SK-N-SH (cell line): ENCODE measurements at regions not wholly inside any gene's neighbourhood (a gene's known extent, or its start where the extent isn't known, plus 50 kb on each side); places are given as distances from the start of the nearest gene placed in this dataset.

Experiments
- CTCF ChIA-PET: fragments of 300-600, 350-600 bp; formaldehyde crosslinking; extraction: SDS; loops from one replicate; lab custom pipeline; 2021; lab: Yijun Ruan, JAX
- POLR2A ChIA-PET: fragments of 350-600 bp; sonication (Branson Sonifier 250); formaldehyde crosslinking; extraction: SDS; loops from one replicate; lab custom pipeline; 2020; ENCODE audit warnings: antibody characterized with exemption, inconsistent platforms; lab: Yijun Ruan, JAX
- DNase-seq: peaks from one replicate; pipeline ENCODE4 v3.0.0; 2012
- H2AFZ ChIP-seq: fragments of 200-600 bp; sonication (generic); 2 replicates; pipeline ENCODE4 v1.8.1; 2016; ENCODE audit warnings: antibody characterized with exemption, mild to moderate bottlenecking, low read depth
- H3F3A ChIP-seq: fragments of 200-600 bp; sonication (generic); replicated peaks from 2 replicates; pipeline ENCODE3; 2016; ENCODE audit warnings: antibody characterized with exemption, mild to moderate bottlenecking; ENCODE audit not compliant: insufficient read depth
- H3K27ac ChIP-seq, 2 experiments: fragments of 200-500 bp in 1 of 2; fragments of 200-600 bp in 1 of 2; sonication (Bioruptor generic) in 1 of 2; sonication (generic), shearing (Covaris generic) in 1 of 2; 2 replicates each; pipeline versions ENCODE4 v1.5.1 to v1.6.1; 2014 to 2016; ENCODE audit warnings: low read depth in 2 of 2, inconsistent platforms in 1 of 2, low read length in 1 of 2, mild to moderate bottlenecking in 1 of 2, mixed read lengths in 1 of 2
- H3K27me3 ChIP-seq: fragments of 200-600 bp; sonication (generic), shearing (Covaris generic); 2 replicates; pipeline ENCODE4 v1.6.1; 2016; ENCODE audit warnings: mixed run types; ENCODE audit not compliant: insufficient read depth
- H3K36me3 ChIP-seq, 2 experiments: fragments of 200-500 bp in 1 of 2; fragments of 200-600 bp in 1 of 2; sonication (Bioruptor generic) in 1 of 2; sonication (generic) in 1 of 2; replicated peaks in 1 of 2; 2 replicates each; pipeline versions ENCODE3 to v1.5.1; 2014 to 2016; ENCODE audit warnings: low read length in 1 of 2, mild to moderate bottlenecking in 1 of 2; ENCODE audit not compliant: insufficient read depth in 2 of 2, control insufficient read depth in 1 of 2
- H3K4me1 ChIP-seq, 2 experiments: fragments of 200-500 bp in 1 of 2; fragments of 200-600 bp in 1 of 2; sonication (Bioruptor generic) in 1 of 2; sonication (generic), shearing (Covaris generic) in 1 of 2; 2 replicates each; pipeline versions ENCODE4 v1.5.1 to v1.6.1; 2014 to 2016; ENCODE audit warnings: low read depth in 1 of 2, low read length in 1 of 2, mixed run types in 1 of 2; ENCODE audit not compliant: insufficient read depth in 2 of 2, control insufficient read depth in 1 of 2
- H3K4me2 ChIP-seq: fragments of 200-600 bp; sonication (generic), shearing (Covaris generic); 2 replicates; pipeline ENCODE4 v1.6.1; 2017; ENCODE audit warnings: mixed run types
- H3K4me3 ChIP-seq, 2 experiments: fragments of 200-500 bp in 1 of 2; fragments of 200-600 bp in 1 of 2; sonication (Bioruptor generic) in 1 of 2; sonication (generic), shearing (Covaris generic) in 1 of 2; 2 replicates each; pipeline versions ENCODE4 v1.5.1 to v1.8.1; 2014 to 2016; ENCODE audit warnings: low read depth in 2 of 2, inconsistent platforms in 1 of 2, low read length in 1 of 2, mild to moderate bottlenecking in 1 of 2, mixed read lengths in 1 of 2, moderate library complexity in 1 of 2
- H3K79me2 ChIP-seq: fragments of 200-600 bp; sonication (generic); 2 replicates; pipeline ENCODE4 v1.8.1; 2017; ENCODE audit warnings: mild to moderate bottlenecking; ENCODE audit not compliant: insufficient read depth
- H3K9ac ChIP-seq: fragments of 200-600 bp; sonication (generic); 2 replicates; pipeline ENCODE4 v1.6.1; 2017; ENCODE audit warnings: mixed run types
- H3K9me2 ChIP-seq: fragments of 200-600 bp; sonication (generic); 2 replicates; pipeline ENCODE4 v1.6.1; 2017; ENCODE audit warnings: mixed run types
- H3K9me3 ChIP-seq: fragments of 200-600 bp; sonication (generic); 2 replicates; pipeline ENCODE4 v1.6.1; 2017; ENCODE audit warnings: mixed run types, mild to moderate bottlenecking, moderate library complexity
- H4K20me1 ChIP-seq: fragments of 200-600 bp; sonication (generic); 2 replicates; pipeline ENCODE4 v1.6.1; 2017; ENCODE audit warnings: mild to moderate bottlenecking, mixed run types; ENCODE audit not compliant: insufficient read depth
- EP300 ChIP-seq, 2 experiments: IDR thresholded peaks; 2 replicates each; pipeline versions ENCODE4 v1.4.0 to v1.6.1; 2012; ENCODE audit warnings: borderline replicate concordance in 1 of 2, low read depth in 1 of 2, low read length in 1 of 2
- EZH2phosphoT487 ChIP-seq: fragments of 200-600 bp; sonication (generic); IDR thresholded peaks from 2 replicates; pipeline ENCODE4 v1.6.1; 2017; ENCODE audit warnings: low read depth, mixed run types, mild to moderate bottlenecking, antibody characterized with exemption, moderate library complexity, borderline replicate concordance
- FOXM1 ChIP-seq: IDR thresholded peaks from 2 replicates; pipeline ENCODE4 v1.4.0; 2012; ENCODE audit warnings: low read depth, mild to moderate bottlenecking
- GABPA ChIP-seq: IDR thresholded peaks from 2 replicates; pipeline ENCODE4 v1.4.0; 2012; ENCODE audit warnings: low read depth, mild to moderate bottlenecking
- GATA2 ChIP-seq: sonication (generic); formaldehyde crosslinking; IDR thresholded peaks from 2 replicates; pipeline ENCODE4 v1.5.0; 2020; ENCODE audit warnings: mild to moderate bottlenecking, missing genetic modification reagents
- JUND ChIP-seq: IDR thresholded peaks from 2 replicates; pipeline ENCODE4 v1.4.0; 2012
- MEF2A ChIP-seq: IDR thresholded peaks from 2 replicates; pipeline ENCODE4 v1.4.0; 2012; ENCODE audit warnings: low read depth, borderline replicate concordance
- MXI1 ChIP-seq: IDR thresholded peaks from 2 replicates; pipeline ENCODE4 v1.6.1; 2012; ENCODE audit warnings: mild to moderate bottlenecking, low read depth, low read length, improper control_type of control experiment
- NFIC ChIP-seq: IDR thresholded peaks from 2 replicates; pipeline ENCODE4 v1.4.0; 2012; ENCODE audit warnings: borderline replicate concordance
- RAD21 ChIP-seq: IDR thresholded peaks from 2 replicates; pipeline ENCODE4 v1.6.1; 2012; ENCODE audit warnings: mild to moderate bottlenecking, low read length
- RCOR1 ChIP-seq: fragments of 150-350 bp; IDR thresholded peaks from 2 replicates; pipeline ENCODE4 v1.6.1; 2017; ENCODE audit warnings: antibody characterized with exemption, low read length
- RFX5 ChIP-seq: IDR thresholded peaks from 2 replicates; pipeline ENCODE4 v1.6.1; 2012; ENCODE audit warnings: mild to moderate bottlenecking, improper control_type of control experiment, low read length
- RXRA ChIP-seq: IDR thresholded peaks from 2 replicates; pipeline ENCODE4 v1.4.0; 2012; ENCODE audit warnings: low read depth, mild to moderate bottlenecking, borderline replicate concordance
- SIN3A ChIP-seq: IDR thresholded peaks from 2 replicates; pipeline ENCODE4 v1.6.1; 2012; ENCODE audit warnings: low read depth, mild to moderate bottlenecking, low read length, moderate library complexity, borderline replicate concordance
- SMC3 ChIP-seq: IDR thresholded peaks from 2 replicates; pipeline ENCODE4 v1.6.1; 2012; ENCODE audit warnings: low read depth, low read length, improper control_type of control experiment
- TAF1 ChIP-seq: IDR thresholded peaks from 2 replicates; pipeline ENCODE4 v1.6.1; 2012; ENCODE audit warnings: low read depth, mild to moderate bottlenecking, low read length, moderate library complexity, borderline replicate concordance
- TEAD4 ChIP-seq: IDR thresholded peaks from 2 replicates; pipeline ENCODE4 v1.4.0; 2012; ENCODE audit warnings: mild to moderate bottlenecking, borderline replicate concordance; ENCODE audit not compliant: insufficient read depth
- WGBS: methylation state at CpG from one replicate; pipeline ENCODE4 v1.1.6; 2017; ENCODE audit warnings: low lambda C conversion rate; 5-methylcytosine and 5-hydroxymethylcytosine counted together
- TF ChIP-seq, protein P1 (sequence below): IDR thresholded peaks from 2 replicates; pipeline ENCODE4 v1.4.0; 2012; ENCODE audit warnings: low read depth, borderline replicate concordance
- TF ChIP-seq, protein P2 (sequence below): IDR thresholded peaks from 2 replicates; pipeline ENCODE4; 2012
- TF ChIP-seq, protein P3 (sequence below): fragments of 150-350 bp; IDR thresholded peaks from 2 replicates; pipeline ENCODE4 v1.6.1; 2017; ENCODE audit warnings: antibody characterized with exemption, low read length, low read depth, borderline replicate concordance
- TF ChIP-seq, protein P4 (sequence below): IDR thresholded peaks from 2 replicates; pipeline ENCODE4 v1.4.0; 2012; ENCODE audit warnings: low read depth, borderline replicate concordance
- TF ChIP-seq, protein P5 (sequence below): IDR thresholded peaks from 2 replicates; pipeline ENCODE4 v1.4.0; 2012; ENCODE audit warnings: low read depth

DNA sequence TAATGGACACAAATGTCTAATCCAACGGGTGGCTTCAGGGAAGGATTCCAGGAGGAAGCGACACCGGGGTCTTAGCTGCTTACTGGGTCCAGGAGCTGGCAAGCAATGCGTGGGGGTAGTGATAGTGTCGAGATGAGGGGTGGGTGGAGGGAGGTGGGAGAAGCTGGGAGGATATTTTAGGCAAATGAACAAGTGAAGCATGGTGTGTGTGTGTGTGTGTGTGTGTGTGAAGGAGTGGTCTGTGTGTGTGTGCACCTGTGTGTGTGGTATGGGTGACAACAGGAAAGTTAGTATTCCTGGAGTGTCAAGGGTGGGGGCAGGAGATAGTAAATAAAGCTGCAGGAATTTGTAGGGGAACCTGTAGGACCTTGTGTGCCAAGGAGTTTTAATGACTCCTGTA lies 126.9 kb upstream of the ZBED5 start:
- 50% methylated on average over 5 of the region's 5 CpGs for WGBS
- H3K9me3 ChIP-seq: no peaks in the 10 kb centered on the region
- no peak for TF ChIP-seq NFIC
- no peak for TF ChIP-seq FOXM1
- TF ChIP-seq SIN3A: no peak
- TF ChIP-seq, protein P1, sequence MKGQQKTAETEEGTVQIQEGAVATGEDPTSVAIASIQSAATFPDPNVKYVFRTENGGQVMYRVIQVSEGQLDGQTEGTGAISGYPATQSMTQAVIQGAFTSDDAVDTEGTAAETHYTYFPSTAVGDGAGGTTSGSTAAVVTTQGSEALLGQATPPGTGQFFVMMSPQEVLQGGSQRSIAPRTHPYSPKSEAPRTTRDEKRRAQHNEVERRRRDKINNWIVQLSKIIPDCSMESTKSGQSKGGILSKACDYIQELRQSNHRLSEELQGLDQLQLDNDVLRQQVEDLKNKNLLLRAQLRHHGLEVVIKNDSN: no peak
- TF ChIP-seq JUND: no peak
- no peak for TF ChIP-seq TAF1
- no peak for TF ChIP-seq EP300 (IDR thresholded peaks at IDR 0.05; ENCODE audit: borderline replicate concordance in 1 of 2, low read depth in 1 of 2, low read length in 1 of 2)
- TF ChIP-seq, protein P2, sequence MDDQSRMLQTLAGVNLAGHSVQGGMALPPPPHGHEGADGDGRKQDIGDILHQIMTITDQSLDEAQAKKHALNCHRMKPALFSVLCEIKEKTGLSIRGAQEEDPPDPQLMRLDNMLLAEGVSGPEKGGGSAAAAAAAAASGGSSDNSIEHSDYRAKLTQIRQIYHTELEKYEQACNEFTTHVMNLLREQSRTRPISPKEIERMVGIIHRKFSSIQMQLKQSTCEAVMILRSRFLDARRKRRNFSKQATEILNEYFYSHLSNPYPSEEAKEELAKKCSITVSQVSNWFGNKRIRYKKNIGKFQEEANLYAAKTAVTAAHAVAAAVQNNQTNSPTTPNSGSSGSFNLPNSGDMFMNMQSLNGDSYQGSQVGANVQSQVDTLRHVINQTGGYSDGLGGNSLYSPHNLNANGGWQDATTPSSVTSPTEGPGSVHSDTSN: no peak
- no peak for TF ChIP-seq TEAD4
- TF ChIP-seq, protein P3, sequence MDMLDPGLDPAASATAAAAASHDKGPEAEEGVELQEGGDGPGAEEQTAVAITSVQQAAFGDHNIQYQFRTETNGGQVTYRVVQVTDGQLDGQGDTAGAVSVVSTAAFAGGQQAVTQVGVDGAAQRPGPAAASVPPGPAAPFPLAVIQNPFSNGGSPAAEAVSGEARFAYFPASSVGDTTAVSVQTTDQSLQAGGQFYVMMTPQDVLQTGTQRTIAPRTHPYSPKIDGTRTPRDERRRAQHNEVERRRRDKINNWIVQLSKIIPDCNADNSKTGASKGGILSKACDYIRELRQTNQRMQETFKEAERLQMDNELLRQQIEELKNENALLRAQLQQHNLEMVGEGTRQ: no peak
- no peak for TF ChIP-seq RFX5
- TF ChIP-seq RAD21: no peak
- no peak for TF ChIP-seq MXI1
- TF ChIP-seq SMC3: no peak
- no peak for TF ChIP-seq EZH2phosphoT487
- TF ChIP-seq RCOR1: no peak
- no peaks in the 10 kb centered on the region for H3K36me3 ChIP-seq
- H3K9ac ChIP-seq: no peak overlapping the region
- ChIA-PET POLR2A (no interaction called here), CTCF (interaction anchor here (0.9 to 1.2 kb wide), 4 partner anchors 19 to 803 kb away, joined by 3 to 5 read pairs (median 4); no protein-coding TSS in a partner anchor)
- no peaks in the 10 kb centered on the region for H3F3A ChIP-seq
- H3K4me2 ChIP-seq: no peak overlapping the region
- no peak overlapping the region for H3K27ac ChIP-seq
- no peak for DNase-seq
- peaks cover 0 to 6% of the 10 kb centered on the region in 2 experiments; a peak in 2 of 4 replicates for H3K4me1 ChIP-seq
- no peak overlapping the region for H3K4me3 ChIP-seq
- H4K20me1 ChIP-seq: no peaks in the 10 kb centered on the region
- H3K79me2 ChIP-seq: no peaks in the 10 kb centered on the region
- H2AFZ ChIP-seq: no peak overlapping the region
- H3K27me3 ChIP-seq: no peaks in the 10 kb centered on the region; the same call in 1 of the 2 replicates
- H3K9me2 ChIP-seq: no peaks in the 10 kb centered on the region

DNA sequence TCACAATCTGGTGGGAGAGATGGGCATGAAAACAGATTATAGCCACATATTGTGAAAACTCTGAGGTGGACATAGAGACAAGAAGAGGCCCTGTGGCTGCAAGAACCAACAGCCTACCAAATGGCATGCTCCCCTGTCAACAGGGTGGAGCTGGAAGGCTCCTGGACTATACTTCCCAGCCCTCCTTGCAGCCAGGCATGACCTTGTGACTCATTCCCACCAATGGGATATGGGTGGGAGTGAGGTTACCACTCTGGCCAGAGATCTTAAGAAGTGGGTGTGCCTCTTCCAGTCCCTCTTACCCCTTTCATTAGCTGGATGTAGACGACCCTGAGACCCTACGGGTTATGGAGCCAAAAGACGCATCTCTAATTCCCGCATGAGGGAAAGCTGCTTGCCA lies 126.4 kb upstream of the ZBED5 start:
- no peaks in the 10 kb centered on the region for H4K20me1 ChIP-seq
- no peaks in the 10 kb centered on the region for H3K9me2 ChIP-seq
- H3K27ac ChIP-seq: no peak overlapping the region
- ChIA-PET CTCF (interaction anchor here (0.9 kb wide), 1 partner anchor 20 kb away, joined by 3 read pairs; no protein-coding TSS in a partner anchor), POLR2A (no interaction called here)
- no peaks in the 10 kb centered on the region for H3K9me3 ChIP-seq
- H3K9ac ChIP-seq: no peak overlapping the region
- no peak overlapping the region for H2AFZ ChIP-seq
- no peaks in the 10 kb centered on the region for H3K79me2 ChIP-seq
- H3K4me3 ChIP-seq: no peak overlapping the region
- H3K36me3 ChIP-seq: no peaks in the 10 kb centered on the region
- DNase-seq: no peak
- H3K27me3 ChIP-seq: no peaks in the 10 kb centered on the region; the same call in 1 of the 2 replicates
- H3K4me2 ChIP-seq: no peak overlapping the region
- no peaks in the 10 kb centered on the region for H3F3A ChIP-seq
- 80% methylated on average over 4 of the region's 4 CpGs for WGBS
- peaks cover 0 to 6% of the 10 kb centered on the region in 2 experiments; a peak in 2 of 4 replicates for H3K4me1 ChIP-seq
- TF ChIP-seq EZH2phosphoT487: no peak
- TF ChIP-seq MEF2A: no peak
- no peak for TF ChIP-seq TAF1
- TF ChIP-seq RFX5: no peak
- no peak for TF ChIP-seq GATA2
- no peak for TF ChIP-seq TEAD4
- TF ChIP-seq MXI1: no peak
- TF ChIP-seq SMC3: no peak
- no peak for TF ChIP-seq SIN3A
- TF ChIP-seq RXRA: no peak
- TF ChIP-seq, protein P3: no peak
- TF ChIP-seq GABPA: no peak
- TF ChIP-seq, protein P4, sequence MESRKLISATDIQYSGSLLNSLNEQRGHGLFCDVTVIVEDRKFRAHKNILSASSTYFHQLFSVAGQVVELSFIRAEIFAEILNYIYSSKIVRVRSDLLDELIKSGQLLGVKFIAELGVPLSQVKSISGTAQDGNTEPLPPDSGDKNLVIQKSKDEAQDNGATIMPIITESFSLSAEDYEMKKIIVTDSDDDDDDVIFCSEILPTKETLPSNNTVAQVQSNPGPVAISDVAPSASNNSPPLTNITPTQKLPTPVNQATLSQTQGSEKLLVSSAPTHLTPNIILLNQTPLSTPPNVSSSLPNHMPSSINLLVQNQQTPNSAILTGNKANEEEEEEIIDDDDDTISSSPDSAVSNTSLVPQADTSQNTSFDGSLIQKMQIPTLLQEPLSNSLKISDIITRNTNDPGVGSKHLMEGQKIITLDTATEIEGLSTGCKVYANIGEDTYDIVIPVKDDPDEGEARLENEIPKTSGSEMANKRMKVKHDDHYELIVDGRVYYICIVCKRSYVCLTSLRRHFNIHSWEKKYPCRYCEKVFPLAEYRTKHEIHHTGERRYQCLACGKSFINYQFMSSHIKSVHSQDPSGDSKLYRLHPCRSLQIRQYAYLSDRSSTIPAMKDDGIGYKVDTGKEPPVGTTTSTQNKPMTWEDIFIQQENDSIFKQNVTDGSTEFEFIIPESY: no peak
- TF ChIP-seq, protein P5, sequence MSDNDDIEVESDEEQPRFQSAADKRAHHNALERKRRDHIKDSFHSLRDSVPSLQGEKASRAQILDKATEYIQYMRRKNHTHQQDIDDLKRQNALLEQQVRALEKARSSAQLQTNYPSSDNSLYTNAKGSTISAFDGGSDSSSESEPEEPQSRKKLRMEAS: no peak
